ENCODE measurements at regions not wholly inside any gene's neighbourhood (a gene's known extent, or its start where the extent isn't known, plus 50 kb on each side); places are given as distances from the start of the nearest gene placed in this dataset.

DNA sequence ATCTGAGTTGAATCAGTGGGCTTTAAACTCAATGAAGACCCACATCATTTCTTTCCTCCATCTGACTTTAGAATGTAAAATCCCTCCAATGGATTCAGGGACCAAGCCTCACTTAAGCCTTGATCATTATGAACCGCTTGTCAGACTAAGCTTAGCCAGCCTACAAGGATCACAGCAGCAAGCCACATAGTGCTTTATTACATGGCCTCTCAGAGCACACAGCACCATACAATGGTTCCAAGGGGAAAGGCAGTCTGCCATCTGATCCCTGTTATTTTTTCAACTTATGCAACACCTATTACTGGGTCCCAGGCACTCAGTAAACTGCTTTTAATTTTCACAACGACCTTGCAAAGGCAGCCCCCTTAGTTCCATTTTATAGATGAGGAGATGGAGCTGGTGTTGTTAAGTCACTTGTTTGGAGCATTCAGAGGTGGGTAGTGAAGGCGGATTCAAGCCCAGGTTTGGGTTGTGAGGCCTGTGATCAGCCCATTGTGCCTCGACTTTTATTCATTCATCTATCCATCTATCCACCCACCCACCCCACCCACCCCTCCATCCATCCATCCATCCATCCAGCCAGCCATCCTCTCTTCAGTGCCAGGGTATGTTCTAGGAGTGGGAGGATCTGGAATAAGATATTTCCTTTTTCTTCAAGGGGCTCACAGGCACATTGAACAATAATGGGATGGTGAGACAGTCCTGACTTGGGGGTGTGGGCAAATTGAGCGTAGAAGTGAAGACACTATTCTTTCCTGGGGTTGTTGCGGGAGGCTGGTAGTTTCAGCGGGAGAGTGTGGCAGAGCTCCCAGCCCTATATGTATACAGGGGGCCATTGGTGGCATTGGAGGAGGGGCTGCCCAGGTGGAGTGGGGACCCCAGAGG lies 141.2 kb downstream of the MYCN start:
- no peak for DNase-seq (ENCODE audit: low read depth)

- DNase-seq (ENCODE audit: low read depth): no peak
Measured at GRCh38 chr2:16080516-16080915, 140.2 kb downstream of the MYCN start.

- DNase-seq (ENCODE audit: low read depth): no peak
Measured at GRCh38 chr2:16080071-16080470, 139.7 kb downstream of the MYCN start.

- no peak for DNase-seq (ENCODE audit: low read depth)
Measured at GRCh38 chr2:16079637-16080036, 139.3 kb downstream of the MYCN start.

DNA sequence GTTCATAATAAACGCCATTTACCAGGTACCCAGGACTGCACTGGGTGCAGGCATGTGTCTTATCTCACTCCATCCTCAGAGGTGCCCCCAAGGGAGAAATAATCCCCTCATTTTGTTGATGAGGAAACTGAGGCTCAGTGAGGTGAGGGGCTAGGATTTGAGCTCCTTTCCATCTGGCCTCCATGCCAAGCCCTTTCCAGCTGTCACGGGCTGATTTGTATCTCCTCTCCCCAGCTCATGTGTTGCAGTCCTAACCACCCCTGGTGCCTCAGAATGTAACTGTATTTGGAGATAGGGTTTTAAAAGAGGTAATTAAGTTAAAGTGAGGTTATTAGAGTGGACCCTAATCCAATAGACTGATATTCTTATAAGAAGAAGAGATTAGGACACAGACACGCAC lies 137.3 kb downstream of the MYCN start:
- no peak for DNase-seq (ENCODE audit: low read depth)

DNA sequence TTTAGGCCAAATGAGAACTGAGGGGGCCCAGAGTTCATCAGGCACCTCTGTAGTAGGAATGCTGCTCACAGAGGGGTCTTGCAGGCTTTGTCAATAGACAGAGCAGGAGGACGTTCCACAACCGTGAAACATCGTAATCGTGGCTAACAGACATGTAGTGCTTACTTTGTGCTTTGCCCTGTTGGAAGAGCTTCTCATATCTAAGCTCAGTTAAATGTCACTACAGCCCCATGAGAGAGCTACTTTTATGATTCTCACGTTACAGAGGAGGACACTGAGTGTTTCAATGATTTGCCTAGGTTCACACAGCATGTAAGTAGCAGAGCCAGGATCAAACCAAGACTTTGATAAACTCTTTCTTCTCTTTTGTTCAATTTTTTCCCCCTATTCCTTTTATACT lies 136.6 kb downstream of the MYCN start:
- DNase-seq (ENCODE audit: low read depth): no peak

DNA sequence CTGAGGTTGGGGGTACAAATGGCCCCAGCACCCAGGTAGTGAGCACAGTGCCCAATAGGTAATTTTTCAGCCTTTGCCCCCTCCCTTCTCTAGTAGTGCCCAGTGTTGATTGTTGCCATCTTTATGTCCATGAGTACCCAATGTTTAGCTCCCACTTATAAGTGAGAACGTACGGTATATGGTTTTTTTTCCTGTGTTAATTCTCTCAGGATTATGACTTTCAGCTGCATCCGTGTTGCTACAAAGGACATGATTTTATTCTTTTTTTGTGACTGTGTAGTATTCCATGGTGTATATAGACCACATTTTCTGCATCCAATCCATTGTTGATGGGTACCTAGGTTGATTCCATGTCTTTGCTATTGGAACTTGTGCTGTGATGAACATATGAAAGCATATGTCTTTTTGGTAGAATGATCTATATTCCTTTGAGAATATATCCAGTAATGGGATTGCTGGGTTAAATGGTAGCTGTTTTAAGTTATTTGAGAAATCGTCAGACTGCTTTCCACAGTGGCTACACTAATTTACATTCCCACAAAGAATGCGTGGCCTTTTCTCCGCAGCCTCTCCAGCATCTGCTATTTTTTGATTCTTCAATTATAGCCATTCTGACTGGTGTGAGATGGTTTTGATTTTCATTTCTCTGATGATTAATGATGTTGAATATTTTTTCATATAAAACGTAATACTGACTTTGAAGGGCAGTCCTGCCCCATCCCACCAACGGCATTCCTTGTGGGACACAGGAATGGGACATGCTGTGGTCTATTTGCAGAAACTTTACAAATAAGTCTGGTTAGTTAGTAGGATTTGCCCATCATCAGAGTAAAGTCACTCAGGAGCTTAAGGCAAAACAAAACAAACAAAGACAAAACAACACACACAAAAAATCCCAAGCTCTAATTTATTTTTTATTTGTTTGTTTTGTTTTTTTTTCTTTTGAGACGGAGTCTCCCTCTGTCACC lies 135.0 kb downstream of the MYCN start:
- DNase-seq (ENCODE audit: low read depth): no peak

- no peak for DNase-seq (ENCODE audit: low read depth)
Measured at GRCh38 chr2:16073921-16074425, 133.6 kb downstream of the MYCN start.

- no peak for DNase-seq (ENCODE audit: low read depth)
Measured at GRCh38 chr2:16073471-16073870, 133.1 kb downstream of the MYCN start.

DNA sequence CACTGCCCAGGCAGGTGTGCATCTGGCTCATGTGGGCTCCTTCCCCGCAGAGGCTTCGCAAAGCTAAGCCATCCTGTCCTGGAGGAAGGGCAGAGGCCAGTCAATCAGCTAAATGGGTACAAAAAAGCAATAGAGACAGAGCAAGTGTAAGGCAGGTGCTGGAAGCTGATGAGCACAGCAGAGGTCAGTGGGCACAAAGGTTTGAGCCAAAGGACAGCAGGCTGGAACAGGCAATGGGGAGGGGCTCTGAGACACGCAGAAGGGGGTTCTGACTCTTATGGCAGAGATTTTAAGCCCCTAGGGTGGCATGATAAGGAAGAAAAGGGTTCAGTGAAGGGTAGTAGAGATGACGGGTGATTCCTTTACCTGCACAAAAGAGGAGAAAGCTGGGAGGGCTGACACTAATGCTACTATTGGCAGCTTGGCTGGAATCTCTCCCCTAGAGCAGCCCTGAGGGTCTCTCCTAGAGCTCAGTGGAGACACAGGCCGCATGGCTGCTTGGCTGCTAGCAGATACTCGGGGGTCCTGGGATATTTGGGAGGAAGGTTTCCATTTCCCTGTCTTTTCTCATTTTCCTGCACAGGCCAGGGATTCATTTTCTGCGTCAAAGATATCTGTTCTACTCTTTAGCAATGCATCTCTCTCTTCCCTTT lies 132.4 kb downstream of the MYCN start:
- no peak for DNase-seq (ENCODE audit: low read depth)

DNA sequence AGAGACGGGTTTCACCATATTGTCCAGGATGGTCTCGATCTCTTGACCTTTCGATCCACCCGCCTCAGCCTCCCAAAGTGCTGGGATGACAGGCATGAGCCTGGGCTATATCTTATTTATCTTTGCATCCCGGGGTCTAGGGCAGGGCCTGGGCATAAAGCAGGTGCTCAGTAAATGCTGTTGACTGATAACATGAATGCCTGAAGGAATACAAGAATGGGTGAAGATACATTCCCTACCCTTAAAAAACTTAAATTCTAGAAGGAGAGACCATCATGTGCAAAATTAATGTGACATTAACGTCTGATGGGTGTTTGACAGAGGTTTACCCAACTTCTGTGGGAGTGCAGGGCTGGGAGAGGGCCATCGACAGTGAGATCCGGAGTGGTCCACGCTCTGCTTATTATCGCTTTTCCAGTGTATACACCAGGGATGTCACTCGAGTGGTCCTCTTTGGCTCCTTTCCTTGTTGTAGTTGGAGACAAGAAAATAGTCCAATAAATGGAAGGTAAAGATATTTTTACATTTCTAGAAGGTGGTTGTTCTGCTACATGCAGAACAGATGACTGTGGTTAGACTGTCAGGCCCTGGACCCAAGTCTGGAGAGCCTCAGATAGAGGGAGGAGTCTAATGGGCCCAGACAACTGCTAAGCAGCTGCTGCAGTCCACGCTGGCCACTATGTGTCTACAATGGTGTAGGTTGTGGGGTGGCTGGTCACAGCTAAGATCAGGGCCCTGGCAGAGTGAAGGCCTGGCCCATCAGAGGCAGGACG lies 131.7 kb downstream of the MYCN start:
- no peak for DNase-seq (ENCODE audit: low read depth)

- no peak for DNase-seq (ENCODE audit: low read depth)
Measured at GRCh38 chr2:16071039-16071864, 130.9 kb downstream of the MYCN start.

GRCh38 chr2:16070648-16070971 lies 130.3 kb downstream of the MYCN start:
- no peak for DNase-seq (ENCODE audit: low read depth)

DNA sequence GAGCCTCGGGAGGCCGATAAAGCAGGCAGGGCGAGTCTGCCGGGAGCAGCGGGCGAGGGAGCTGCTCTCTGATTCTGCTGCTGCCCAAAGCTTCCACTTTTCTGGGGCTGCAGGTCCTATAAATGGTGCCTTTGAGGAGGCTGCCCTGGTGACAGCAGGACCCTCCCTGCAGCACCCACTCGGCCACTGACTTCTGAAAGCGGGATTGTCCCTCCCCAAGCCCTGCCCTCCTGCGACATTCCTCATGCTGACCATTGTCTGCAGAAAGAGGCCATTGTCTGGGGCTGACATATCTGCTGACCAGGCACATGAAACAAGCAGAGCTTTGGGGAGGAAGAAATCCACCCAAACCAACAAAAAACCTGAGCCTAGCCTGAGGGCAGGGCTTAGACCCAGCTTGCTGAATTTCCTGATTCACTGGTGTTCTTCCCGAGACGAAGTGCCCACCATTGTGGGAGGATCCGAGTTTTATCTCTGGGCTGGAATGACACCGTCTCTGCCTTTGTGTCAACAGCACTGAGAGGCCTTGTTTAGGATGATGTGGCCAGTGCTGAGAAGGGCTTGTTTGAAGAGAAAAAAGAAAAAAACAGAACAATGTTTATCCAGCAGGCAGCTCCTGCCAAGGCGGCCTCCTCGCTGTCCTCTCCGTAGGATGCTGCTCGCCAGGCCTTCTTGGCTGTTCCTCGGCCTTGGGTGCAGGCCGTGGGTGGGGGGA lies 129.7 kb downstream of the MYCN start:
- no peak for DNase-seq (ENCODE audit: low read depth)

GRCh38 chr2:16069663-16069932 lies 129.2 kb downstream of the MYCN start:
- DNase-seq (ENCODE audit: low read depth): no peak

GRCh38 chr2:16068552-16068940 lies 128.2 kb downstream of the MYCN start:
- no peak for DNase-seq (ENCODE audit: low read depth)

DNA sequence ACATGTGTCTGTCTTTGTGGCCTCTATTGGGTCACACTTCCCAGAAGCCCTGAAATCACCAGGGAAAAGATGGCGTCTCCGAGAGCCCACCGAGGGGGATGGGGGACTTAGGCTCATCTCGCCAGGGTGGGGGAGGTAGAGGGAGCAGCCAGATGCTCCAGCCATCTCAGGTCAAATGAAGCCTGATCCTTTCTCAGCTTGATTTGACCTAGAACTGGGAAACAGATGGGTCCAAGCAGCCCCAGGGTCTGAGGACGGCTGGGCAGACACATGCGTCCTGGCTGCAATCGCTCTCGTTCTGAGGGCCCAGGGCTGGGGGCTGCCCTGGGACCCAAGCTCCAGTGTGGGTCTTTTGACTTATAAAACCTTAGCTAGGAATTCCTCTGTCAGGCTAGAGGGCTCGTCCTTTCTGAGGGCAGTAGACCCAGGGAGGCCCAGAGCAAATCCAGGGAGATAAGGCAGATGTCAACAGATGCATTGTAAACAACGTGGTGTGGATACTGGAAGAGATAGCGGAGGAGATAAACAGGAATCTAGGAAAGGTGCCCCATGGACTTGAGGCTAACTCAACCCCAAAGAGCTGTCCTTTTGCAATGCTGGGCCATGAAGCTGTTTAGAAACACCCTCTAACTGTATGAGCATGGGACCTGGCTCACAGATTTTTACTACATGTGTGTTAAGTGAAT lies 127.7 kb downstream of the MYCN start:
- DNase-seq (ENCODE audit: low read depth): no peak

DNA sequence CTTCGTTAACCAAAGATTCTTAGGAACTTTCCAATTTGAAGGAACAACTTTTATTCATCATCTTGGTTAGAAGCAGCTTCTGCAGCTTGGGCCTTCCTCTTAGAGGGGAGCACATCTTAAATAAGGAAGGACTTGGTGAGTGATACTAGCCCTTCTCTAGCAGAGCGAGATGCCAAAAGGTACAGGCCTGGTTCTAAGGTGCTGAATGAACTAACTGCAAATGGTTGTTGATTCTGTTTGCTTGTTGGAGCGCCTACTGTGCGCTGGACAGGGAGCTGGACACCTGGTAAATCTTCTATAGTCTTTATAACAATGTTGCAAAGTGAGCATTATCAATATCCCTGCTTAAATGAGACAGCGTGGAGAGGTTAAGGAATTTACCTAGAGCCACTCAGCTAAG lies 127.1 kb downstream of the MYCN start:
- DNase-seq (ENCODE audit: low read depth): no peak

DNA sequence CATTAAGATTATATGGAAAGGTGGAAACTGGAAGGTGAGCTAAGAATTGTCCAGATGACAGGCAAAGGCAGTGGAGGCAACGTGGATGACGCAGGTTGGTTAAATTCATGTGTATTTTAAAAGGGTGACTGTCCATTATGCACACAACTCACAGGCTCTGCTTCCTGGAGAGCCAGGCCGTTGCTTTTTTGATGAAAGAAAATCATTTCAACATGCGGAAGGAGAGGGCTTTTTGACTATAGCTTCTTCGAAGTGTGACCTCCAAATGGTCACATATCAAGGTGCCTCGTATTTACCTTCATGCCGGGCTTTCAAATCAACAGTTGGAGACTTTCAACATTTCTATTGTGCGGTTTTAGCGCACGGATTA lies 126.7 kb downstream of the MYCN start:
- no peak for DNase-seq (ENCODE audit: low read depth)

Measured in activated T-helper 1 cell treated with Interleukin-2 at 50 U/mL for 16 hours (primary cell).